ENCODE measurements at regions not wholly inside any gene's neighbourhood (a gene's known extent, or its start where the extent isn't known, plus 50 kb on each side); places are given as distances from the start of the nearest gene placed in this dataset.
A peak's percentile ranks its signal among the peaks of the same experiment; 100 is the strongest.
"Not testable (repeated sequence)": the region's sequence is repeated elsewhere in the genome, so short reads cannot be mapped to it uniquely, and the experiment has no call there.

DNA sequence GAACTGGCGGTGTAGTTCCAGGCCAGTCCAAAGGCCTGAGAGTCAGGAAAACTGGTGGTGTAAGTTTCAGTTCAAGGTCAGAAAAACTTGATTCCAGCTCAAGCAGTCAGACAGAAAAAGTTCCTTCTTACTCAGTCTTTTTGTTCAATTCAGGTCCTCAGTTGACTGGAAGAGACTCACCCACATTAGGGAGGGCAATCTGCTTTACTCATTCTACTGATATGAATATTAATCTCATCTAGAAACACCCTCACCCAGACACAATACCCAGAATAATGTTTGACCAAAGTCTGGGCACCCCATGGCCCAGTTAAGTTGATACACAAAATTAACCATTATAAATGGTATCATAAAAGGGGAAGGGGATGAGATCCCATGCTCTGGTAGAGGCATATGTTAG lies 50.1 kb upstream of the LTA4H start:
- Histone ChIP-seq H3K4me1 (replicated peaks in 1 of 2) (no peaks in the 10 kb centered on the region), H3K27ac (no peak overlapping the region), H3K4me3 (no peak overlapping the region)
- in situ Hi-C loops (cut with MboI; ENCODE audit: low pct_unique_long_range_greater_than_20kb in 2 of 9, low sequenced_read_pairs in 9 of 9, unreplicated experiment in 9 of 9): no loop called here
- no peak for ATAC-seq (replicated peaks in 6 of 8)
- WGBS, 10 experiments: 100% methylated on average over 1 of the region's 1 CpG; no CpG with 5 or more reads in 6 of the 10 experiments

DNA sequence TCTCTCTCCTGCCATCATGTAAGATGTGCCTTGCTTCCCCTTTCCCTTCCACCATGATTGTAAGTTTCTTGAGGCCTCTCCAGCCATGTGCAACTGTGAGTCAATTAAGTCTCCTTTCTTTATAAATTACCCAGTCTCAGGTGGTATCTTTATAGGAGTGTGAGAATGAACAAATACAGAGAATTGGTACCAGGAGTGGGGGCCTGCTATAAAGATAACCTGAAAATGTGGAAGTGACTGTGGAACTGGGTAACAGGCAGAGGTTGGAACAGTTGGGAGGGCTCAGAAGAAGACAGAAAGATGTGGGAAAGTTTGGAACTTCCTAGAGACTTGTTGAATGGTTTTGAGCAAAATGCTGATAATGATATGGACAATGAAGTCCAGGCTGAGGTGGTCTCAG lies 50.8 kb upstream of the LTA4H start:
- H3K4me1 ChIP-seq (replicated peaks in 1 of 2); in situ Hi-C loops (cut with MboI; ENCODE audit: low pct_unique_long_range_greater_than_20kb in 2 of 9, low sequenced_read_pairs in 9 of 9, unreplicated experiment in 9 of 9); ATAC-seq (replicated peaks in 6 of 8); H3K4me3 ChIP-seq; H3K27ac ChIP-seq: not testable (repeated sequence)

GRCh38 chr12:96091833-96092232 lies 56.4 kb upstream of the LTA4H start:
- in situ Hi-C loops (cut with MboI; ENCODE audit: low pct_unique_long_range_greater_than_20kb in 2 of 9, low sequenced_read_pairs in 9 of 9, unreplicated experiment in 9 of 9): no loop called here
- no peak overlapping the region for H3K27ac ChIP-seq
- no peaks in the 10 kb centered on the region for H3K4me1 ChIP-seq (replicated peaks in 1 of 2)
- WGBS, 10 experiments: 83 to 100% (median 89%) methylated on average over 1 of the region's 1 CpG; no CpG with 5 or more reads in 7 of the 10 experiments
- ATAC-seq (replicated peaks in 6 of 8): no peak
- no peak overlapping the region for H3K4me3 ChIP-seq

DNA sequence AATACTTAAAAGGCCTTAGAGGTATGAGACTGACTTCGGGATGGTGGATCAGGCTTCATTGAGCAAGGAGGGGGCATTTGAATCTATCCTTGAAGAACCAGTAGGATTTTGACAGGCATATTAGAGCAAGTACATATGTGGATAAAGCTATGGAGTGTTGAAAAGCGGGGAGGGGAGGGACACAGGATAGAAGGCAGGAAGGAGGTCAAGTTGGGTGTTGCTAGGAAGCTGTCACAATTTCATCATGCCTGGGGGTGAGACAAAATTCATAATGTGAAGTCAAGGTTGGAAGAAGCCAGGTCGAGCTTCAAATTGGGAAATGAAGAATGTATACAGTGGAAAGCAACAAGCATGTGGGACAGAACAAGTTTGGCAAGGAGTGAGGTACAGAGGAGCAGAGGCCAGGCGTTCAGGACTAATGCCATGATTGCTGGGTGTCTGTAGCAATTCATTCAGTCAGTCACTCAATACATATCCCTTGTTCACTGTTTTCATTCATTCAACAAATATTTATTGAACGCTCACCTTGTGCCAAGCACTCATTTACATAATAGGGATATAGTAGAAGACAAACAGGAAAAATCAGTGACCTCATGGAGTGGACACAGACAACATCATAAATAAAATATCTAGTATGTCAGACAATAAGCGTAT lies 58.3 kb upstream of the LTA4H start:
- in situ Hi-C loops (cut with MboI; ENCODE audit: low pct_unique_long_range_greater_than_20kb in 2 of 9, low sequenced_read_pairs in 9 of 9, unreplicated experiment in 9 of 9): no loop called here
- no peak overlapping the region for H3K4me3 ChIP-seq
- ATAC-seq (replicated peaks in 6 of 8): peak in 3 of 8 experiments; percentile 14 to 28 (median 23)

GRCh38 chr12:96094201-96094600 lies 58.8 kb upstream of the LTA4H start:
- Histone ChIP-seq H3K27ac (no peak overlapping the region), H3K4me1 (replicated peaks in 1 of 2) (no peaks in the 10 kb centered on the region), H3K4me3 (no peak overlapping the region)
- in situ Hi-C loops (cut with MboI; ENCODE audit: low pct_unique_long_range_greater_than_20kb in 2 of 9, low sequenced_read_pairs in 9 of 9, unreplicated experiment in 9 of 9): no loop called here
- 0 to 60% (median 17%) methylated on average over 1 to 3 of the region's 4 CpGs; no CpG with 5 or more reads in 1 of the 10 experiments for WGBS, 10 experiments
- peak in 4 of 8 experiments; percentile 32 to 96 (median 92) for ATAC-seq (replicated peaks in 6 of 8)

More for the DNA sequence above, 58.3 kb upstream of the LTA4H start:
- WGBS, 10 experiments: 25 to 90% (median 58%) methylated on average over 2 to 5 of the region's 6 CpGs; no CpG with 5 or more reads in 1 of the 10 experiments
- H3K4me1 ChIP-seq (replicated peaks in 1 of 2): no peaks in the 10 kb centered on the region
- no peak overlapping the region for H3K27ac ChIP-seq

DNA sequence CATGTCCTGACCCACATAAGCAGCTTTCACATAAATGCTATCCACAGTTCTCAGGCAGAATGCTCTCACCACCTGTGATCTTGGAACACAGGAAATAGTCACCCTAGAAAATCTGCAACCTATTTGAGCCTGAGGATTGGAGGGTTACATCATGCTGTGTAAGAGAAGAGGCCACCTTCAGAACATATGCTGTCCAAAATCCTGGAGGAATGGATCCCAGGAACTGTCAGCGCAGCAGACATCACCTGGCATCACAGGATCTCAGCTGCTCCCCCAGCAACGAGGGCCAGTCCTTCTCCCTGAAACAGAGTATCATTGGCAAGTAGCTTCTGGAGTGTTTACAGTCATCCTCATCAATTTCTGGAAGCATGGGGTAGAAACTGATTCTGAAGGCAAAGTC lies 63.2 kb upstream of the LTA4H start:
- Histone ChIP-seq H3K4me1 (replicated peaks in 1 of 2) (no peaks in the 10 kb centered on the region), H3K27ac (no peak overlapping the region), H3K4me3 (no peak overlapping the region)
- in situ Hi-C loops (cut with MboI; ENCODE audit: low pct_unique_long_range_greater_than_20kb in 2 of 9, low sequenced_read_pairs in 9 of 9, unreplicated experiment in 9 of 9): no loop called here
- 0 to 80% (median 40%) methylated on average over 1 to 2 of the region's 2 CpGs; no CpG with 5 or more reads in 7 of the 10 experiments for WGBS, 10 experiments
- no peak for ATAC-seq (replicated peaks in 6 of 8)

DNA sequence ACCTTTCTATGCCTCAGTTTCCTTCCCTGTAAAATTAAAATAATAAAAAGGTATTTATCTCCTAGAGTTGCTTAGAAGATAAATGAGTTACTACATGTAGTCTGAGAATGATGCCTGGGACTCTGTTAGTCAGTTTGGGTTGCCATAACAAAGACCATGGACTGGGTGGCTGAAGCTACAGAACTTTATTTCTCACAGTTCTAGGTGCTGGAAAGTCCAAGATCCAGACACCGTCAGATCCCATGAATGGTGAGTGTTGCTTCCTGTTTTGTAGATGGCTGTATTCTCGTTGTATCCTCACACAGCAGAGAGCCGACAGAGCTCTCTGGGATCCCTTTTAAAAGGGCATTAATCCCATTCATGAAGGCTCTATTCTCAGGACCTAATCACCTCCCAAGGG lies 64.0 kb upstream of the LTA4H start:
- no peaks in the 10 kb centered on the region for H3K4me1 ChIP-seq (replicated peaks in 1 of 2)
- no peak overlapping the region for H3K4me3 ChIP-seq
- 27 to 100% (median 79%) methylated on average over 1 to 3 of the region's 3 CpGs; no CpG with 5 or more reads in 2 of the 10 experiments for WGBS, 10 experiments
- no peak overlapping the region for H3K27ac ChIP-seq
- in situ Hi-C loops (cut with MboI; ENCODE audit: low pct_unique_long_range_greater_than_20kb in 2 of 9, low sequenced_read_pairs in 9 of 9, unreplicated experiment in 9 of 9): no loop called here
- no peak for ATAC-seq (replicated peaks in 6 of 8)

- no peak for ATAC-seq (replicated peaks in 6 of 8)
- 33 to 100% (median 87%) methylated on average over 1 to 6 of the region's 7 CpGs for WGBS, 10 experiments
- Histone ChIP-seq H3K27ac (no peak overlapping the region), H3K4me3 (no peak overlapping the region), H3K4me1 (replicated peaks in 1 of 2) (no peaks in the 10 kb centered on the region)
- in situ Hi-C loops (cut with MboI; ENCODE audit: low pct_unique_long_range_greater_than_20kb in 2 of 9, low sequenced_read_pairs in 9 of 9, unreplicated experiment in 9 of 9): no loop called here
These were observed 64.6 kb upstream of the LTA4H start for GRCh38 chr12:96099986-96100385.

DNA sequence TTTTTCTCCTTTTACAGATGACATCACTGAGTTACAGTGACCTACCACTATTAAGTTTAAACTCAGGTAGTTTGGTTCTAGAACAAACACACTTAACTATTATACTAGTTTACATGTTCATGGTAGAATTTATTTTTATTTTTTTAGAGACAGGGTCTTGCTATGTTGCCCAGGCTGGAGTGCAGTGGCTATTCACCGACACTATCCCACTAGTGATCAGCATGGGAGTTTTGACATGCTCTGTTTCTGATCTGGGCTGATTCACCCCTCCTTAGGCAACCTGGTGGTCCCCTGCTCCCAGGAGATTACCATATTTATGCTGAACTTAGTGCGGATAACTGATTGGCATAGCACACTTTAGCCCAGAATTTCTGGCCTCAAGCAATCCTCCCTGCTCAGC lies 66.4 kb upstream of the LTA4H start:
- WGBS, 10 experiments: 89 to 100% (median 97%) methylated on average over 2 of the region's 2 CpGs; no CpG with 5 or more reads in 6 of the 10 experiments
- no peak overlapping the region for H3K27ac ChIP-seq
- in situ Hi-C loops (cut with MboI; ENCODE audit: low pct_unique_long_range_greater_than_20kb in 2 of 9, low sequenced_read_pairs in 9 of 9, unreplicated experiment in 9 of 9): no loop called here
- H3K4me1 ChIP-seq (replicated peaks in 1 of 2): no peaks in the 10 kb centered on the region
- no peak overlapping the region for H3K4me3 ChIP-seq
- no peak for ATAC-seq (replicated peaks in 6 of 8)

GRCh38 chr12:96103067-96103644 lies 67.8 kb upstream of the LTA4H start:
- H3K27ac ChIP-seq: no peak overlapping the region
- H3K4me1 ChIP-seq (replicated peaks in 1 of 2): no peaks in the 10 kb centered on the region
- in situ Hi-C loops (cut with MboI; ENCODE audit: low pct_unique_long_range_greater_than_20kb in 2 of 9, low sequenced_read_pairs in 9 of 9, unreplicated experiment in 9 of 9): no loop called here
- ATAC-seq (replicated peaks in 6 of 8): no peak
- WGBS, 10 experiments: 50 to 100% (median 75%) methylated on average over 1 to 4 of the region's 8 CpGs; no CpG with 5 or more reads in 2 of the 10 experiments
- H3K4me3 ChIP-seq: no peak overlapping the region

GRCh38 chr12:96104566-96104965 lies 69.2 kb upstream of the LTA4H start:
- in situ Hi-C loops (cut with MboI; ENCODE audit: low pct_unique_long_range_greater_than_20kb in 2 of 9, low sequenced_read_pairs in 9 of 9, unreplicated experiment in 9 of 9): no loop called here
- no peak for ATAC-seq (replicated peaks in 6 of 8)
- Histone ChIP-seq H3K4me3 (no peak overlapping the region), H3K4me1 (replicated peaks in 1 of 2) (no peaks in the 10 kb centered on the region), H3K27ac (no peak overlapping the region)
- WGBS, 10 experiments: 20 to 96% (median 73%) methylated on average over 1 to 5 of the region's 7 CpGs; no CpG with 5 or more reads in 3 of the 10 experiments

GRCh38 chr12:96106137-96106536 lies 70.8 kb upstream of the LTA4H start:
- ATAC-seq (replicated peaks in 6 of 8): no peak
- 20 to 100% (median 67%) methylated on average over 1 to 2 of the region's 2 CpGs; no CpG with 5 or more reads in 5 of the 10 experiments for WGBS, 10 experiments

DNA sequence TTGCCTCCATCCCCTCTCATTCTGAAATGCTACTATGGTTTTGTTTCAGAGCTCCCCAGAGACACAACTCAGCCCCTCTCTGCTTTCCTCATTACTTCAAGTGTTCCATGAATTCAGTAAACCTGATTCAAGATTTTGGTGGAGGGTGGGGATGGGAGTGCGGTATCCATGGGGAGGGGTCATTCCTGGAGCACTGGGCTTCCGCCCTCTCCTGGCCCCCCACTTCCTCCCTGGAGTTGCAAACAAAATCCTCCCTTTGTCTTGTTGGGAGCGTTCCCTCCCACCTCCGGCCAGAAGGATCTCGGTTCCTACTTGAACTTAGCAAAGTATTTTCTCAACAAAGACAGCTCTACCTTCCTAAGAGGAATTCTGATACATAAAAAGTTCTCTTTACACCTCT lies 71.8 kb upstream of the LTA4H start:
- WGBS, 10 experiments: 72 to 100% (median 85%) methylated on average over 1 to 3 of the region's 5 CpGs; no CpG with 5 or more reads in 4 of the 10 experiments
- H3K4me1 ChIP-seq (replicated peaks in 1 of 2): no peaks in the 10 kb centered on the region
- in situ Hi-C loops (cut with MboI; ENCODE audit: low pct_unique_long_range_greater_than_20kb in 2 of 9, low sequenced_read_pairs in 9 of 9, unreplicated experiment in 9 of 9): no loop called here
- no peak for ATAC-seq (replicated peaks in 6 of 8)
- H3K4me3 ChIP-seq: no peak overlapping the region
- H3K27ac ChIP-seq: no peak overlapping the region

More at GRCh38 chr12:96106137-96106536, 70.8 kb upstream of the LTA4H start:
- no peak overlapping the region for H3K27ac ChIP-seq
- H3K4me3 ChIP-seq: no peak overlapping the region
- H3K4me1 ChIP-seq (replicated peaks in 1 of 2): no peaks in the 10 kb centered on the region
- in situ Hi-C loops (cut with MboI; ENCODE audit: low pct_unique_long_range_greater_than_20kb in 2 of 9, low sequenced_read_pairs in 9 of 9, unreplicated experiment in 9 of 9): no loop called here

GRCh38 chr12:96108321-96108720 lies 72.9 kb upstream of the LTA4H start:
- Histone ChIP-seq H3K4me3 (no peak overlapping the region), H3K4me1 (replicated peaks in 1 of 2) (no peaks in the 10 kb centered on the region), H3K27ac (no peak overlapping the region)
- no peak for ATAC-seq (replicated peaks in 6 of 8)
- in situ Hi-C loops (cut with MboI; ENCODE audit: low pct_unique_long_range_greater_than_20kb in 2 of 9, low sequenced_read_pairs in 9 of 9, unreplicated experiment in 9 of 9): no loop called here
- whole genome bisulfite sequencing, 10 experiments: 57 to 100% (median 71%) methylated on average over 1 to 3 of the region's 11 CpGs; no CpG with 5 or more reads in 5 of the 10 experiments
